Loucy (cell line): ENCODE measurements at regions not wholly inside any gene's neighbourhood (a gene's known extent, or its start where the extent isn't known, plus 50 kb on each side); places are given as distances from the start of the nearest gene placed in this dataset.

Experiments used
- H2AFZ ChIP-seq: fragments of 200-600 bp; sonication (generic); 2 replicates; pipeline ENCODE4 v1.6.0; 2016; ENCODE audit warnings: antibody characterized with exemption, mild to moderate bottlenecking, low read length, moderate library complexity
- H3F3A ChIP-seq: fragments of 200-600 bp; 2 replicates; pipeline ENCODE4 v1.6.0; 2016; ENCODE audit warnings: antibody characterized with exemption, low read depth, mild to moderate bottlenecking
- H3K27me3 ChIP-seq: fragments of 200-600 bp; sonication (generic); 2 replicates; pipeline ENCODE4 v1.6.1; 2014; ENCODE audit warnings: low read length, mild to moderate bottlenecking; ENCODE audit not compliant: insufficient read depth, poor library complexity, severe bottlenecking
- H3K36me3 ChIP-seq: fragments of 200-600 bp; sonication (generic); 2 replicates; pipeline ENCODE4 v1.6.1; 2016; ENCODE audit warnings: low read length; ENCODE audit not compliant: insufficient read depth
- H3K4me1 ChIP-seq: fragments of 200-600 bp; sonication (generic); 2 replicates; pipeline ENCODE4 v1.5.1; 2014; ENCODE audit warnings: low read length, mild to moderate bottlenecking; ENCODE audit not compliant: insufficient read depth, poor library complexity, severe bottlenecking
- H3K4me2 ChIP-seq: fragments of 200-600 bp; sonication (generic); 2 replicates; pipeline ENCODE4 v1.6.0; 2014; ENCODE audit warnings: antibody characterized with exemption, low read length, low read depth, mild to moderate bottlenecking; ENCODE audit not compliant: poor library complexity, severe bottlenecking
- H3K4me3 ChIP-seq: fragments of 200-600 bp; sonication (generic); 2 replicates; pipeline ENCODE4 v1.5.1; 2014; ENCODE audit warnings: low read length, mild to moderate bottlenecking, mixed read lengths; ENCODE audit not compliant: poor library complexity, severe bottlenecking
- H3K79me2 ChIP-seq: fragments of 200-600 bp; sonication (generic); 2 replicates; pipeline ENCODE4 v1.6.1; 2014; ENCODE audit warnings: low read length; ENCODE audit not compliant: insufficient read depth
- H3K9ac ChIP-seq: fragments of 200-600 bp; sonication (generic); 2 replicates; pipeline ENCODE4 v1.6.0; 2014; ENCODE audit warnings: mild to moderate bottlenecking, low read depth, low read length, moderate library complexity; ENCODE audit not compliant: poor library complexity, severe bottlenecking
- H3K9me2 ChIP-seq: fragments of 200-600 bp; sonication (generic); replicated peaks from 2 replicates; pipeline ENCODE4 v1.6.1; 2016; ENCODE audit warnings: low read depth, low read length, mixed read lengths
- H3K9me3 ChIP-seq: fragments of 200-600 bp; sonication (generic); 2 replicates; pipeline ENCODE4 v1.6.1; 2014; ENCODE audit warnings: mild to moderate bottlenecking, antibody characterized with exemption, low read length, low read depth; ENCODE audit not compliant: insufficient read depth
- H4K20me1 ChIP-seq: fragments of 200-600 bp; sonication (generic); 2 replicates; pipeline ENCODE4 v1.6.0; 2014; ENCODE audit warnings: antibody characterized with exemption, low read length, mild to moderate bottlenecking; ENCODE audit not compliant: insufficient read depth, poor library complexity, severe bottlenecking
- EZH2phosphoT487 ChIP-seq: fragments of 200-600 bp; IDR thresholded peaks from 2 replicates; pipeline ENCODE4 v1.6.1; 2018; ENCODE audit warnings: antibody characterized with exemption, mild to moderate bottlenecking, moderate library complexity, borderline replicate concordance
- TF ChIP-seq, protein P1 (sequence below): fragments of 200-600 bp; sonication (generic); conservative IDR thresholded peaks from 2 replicates; pipeline ENCODE4 v1.5.1; 2014; ENCODE audit warnings: mild to moderate bottlenecking, antibody characterized with exemption, low read length

- no peaks in the 10 kb centered on the region for H3K27me3 ChIP-seq
- H2AFZ ChIP-seq, result no peak overlapping the region
- H3K36me3 ChIP-seq, result no peaks in the 10 kb centered on the region
- H4K20me1 ChIP-seq, result no peaks in the 10 kb centered on the region
- no peaks in the 10 kb centered on the region for H3K9me3 ChIP-seq
- no peak overlapping the region for H3K4me2 ChIP-seq
- no peaks in the 10 kb centered on the region for H3K9me2 ChIP-seq
- H3F3A ChIP-seq, result no peaks in the 10 kb centered on the region
- no peaks in the 10 kb centered on the region for H3K4me1 ChIP-seq
- H3K79me2 ChIP-seq, result no peaks in the 10 kb centered on the region
- TF ChIP-seq, protein P1, sequence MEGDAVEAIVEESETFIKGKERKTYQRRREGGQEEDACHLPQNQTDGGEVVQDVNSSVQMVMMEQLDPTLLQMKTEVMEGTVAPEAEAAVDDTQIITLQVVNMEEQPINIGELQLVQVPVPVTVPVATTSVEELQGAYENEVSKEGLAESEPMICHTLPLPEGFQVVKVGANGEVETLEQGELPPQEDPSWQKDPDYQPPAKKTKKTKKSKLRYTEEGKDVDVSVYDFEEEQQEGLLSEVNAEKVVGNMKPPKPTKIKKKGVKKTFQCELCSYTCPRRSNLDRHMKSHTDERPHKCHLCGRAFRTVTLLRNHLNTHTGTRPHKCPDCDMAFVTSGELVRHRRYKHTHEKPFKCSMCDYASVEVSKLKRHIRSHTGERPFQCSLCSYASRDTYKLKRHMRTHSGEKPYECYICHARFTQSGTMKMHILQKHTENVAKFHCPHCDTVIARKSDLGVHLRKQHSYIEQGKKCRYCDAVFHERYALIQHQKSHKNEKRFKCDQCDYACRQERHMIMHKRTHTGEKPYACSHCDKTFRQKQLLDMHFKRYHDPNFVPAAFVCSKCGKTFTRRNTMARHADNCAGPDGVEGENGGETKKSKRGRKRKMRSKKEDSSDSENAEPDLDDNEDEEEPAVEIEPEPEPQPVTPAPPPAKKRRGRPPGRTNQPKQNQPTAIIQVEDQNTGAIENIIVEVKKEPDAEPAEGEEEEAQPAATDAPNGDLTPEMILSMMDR, result no peak
- TF ChIP-seq EZH2phosphoT487, result no peak
- H3K4me3 ChIP-seq, result no peak overlapping the region
- H3K9ac ChIP-seq, result no peak overlapping the region
Measured at GRCh38 chr1:197825541-197825940, 50.3 kb upstream of the DENND1B start.
